ENCODE measurements at regions not wholly inside any gene's neighbourhood (a gene's known extent, or its start where the extent isn't known, plus 50 kb on each side); places are given as distances from the start of the nearest gene placed in this dataset.

GRCh38 chr9:26301659-26302058 lies 590.9 kb downstream of the CAAP1 start:
- ChIA-PET CTCF (no interaction called here), POLR2A (no interaction called here)
- no peak for TF ChIP-seq CTCF (IDR thresholded peaks at IDR 0.05)
- Mint-ChIP-seq H3K27me3 (no peaks in the 10 kb centered on the region), H3K9me3 (peaks cover 11% of the 10 kb centered on the region), H3K4me1 (ENCODE audit: low read depth) (no peaks in the 10 kb centered on the region), H3K4me3 (no peak overlapping the region), H3K27ac (no peak overlapping the region), H3K36me3 (ENCODE audit: low read depth) (no peaks in the 10 kb centered on the region)
- Histone ChIP-seq H3K27me3 (ENCODE audit: control insufficient read depth in 1 of 2, insufficient read depth in 2 of 2, low read length in 2 of 2) (no peaks in the 10 kb centered on the region), H3K27ac (ENCODE audit: low read depth in 1 of 2, low read length in 2 of 2) (no peak overlapping the region), H3K4me1 (ENCODE audit: insufficient read depth, low read length) (no peaks in the 10 kb centered on the region), H3K9me3 (ENCODE audit: control insufficient read depth in 1 of 2, insufficient read depth in 1 of 2, low read length in 2 of 2) (peaks cover 0 to 4% of the 10 kb centered on the region in 2 experiments), H3K4me3 (ENCODE audit: low read length) (no peak overlapping the region), H3K36me3 (ENCODE audit: insufficient read depth, low read length) (no peaks in the 10 kb centered on the region)
- intact Hi-C loops (cut with DNase I, micrococcal nuclease), result no loop called here
- DNase-seq (no peak), ATAC-seq (ENCODE audit: poor library complexity) (no peak)

- ChIA-PET CTCF (no interaction called here), POLR2A (no interaction called here)
- no peak for DNase-seq
- Mint-ChIP-seq H3K4me1 (ENCODE audit: low read depth) (no peaks in the 10 kb centered on the region), H3K27me3 (no peaks in the 10 kb centered on the region), H3K36me3 (ENCODE audit: low read depth) (no peaks in the 10 kb centered on the region), H3K27ac (no peak overlapping the region), H3K9me3 (peaks cover 10% of the 10 kb centered on the region), H3K4me3 (no peak overlapping the region)
- Histone ChIP-seq H3K36me3 (ENCODE audit: insufficient read depth, low read length) (no peaks in the 10 kb centered on the region), H3K4me1 (ENCODE audit: insufficient read depth, low read length) (no peaks in the 10 kb centered on the region), H3K27ac (ENCODE audit: low read depth in 1 of 2, low read length in 2 of 2) (no peak overlapping the region), H3K9me3 (ENCODE audit: control insufficient read depth in 1 of 2, insufficient read depth in 1 of 2, low read length in 2 of 2) (peaks cover 0 to 2% of the 10 kb centered on the region in 2 experiments), H3K4me3 (ENCODE audit: low read length) (no peak overlapping the region), H3K27me3 (ENCODE audit: control insufficient read depth in 1 of 2, insufficient read depth in 2 of 2, low read length in 2 of 2) (no peaks in the 10 kb centered on the region)
- no peak for ATAC-seq (ENCODE audit: poor library complexity)
- intact Hi-C loops (cut with DNase I, micrococcal nuclease), result no loop called here
- no peak for TF ChIP-seq CTCF (IDR thresholded peaks at IDR 0.05)
These were observed 591.6 kb downstream of the CAAP1 start for GRCh38 chr9:26301046-26301445.

- no peak for ATAC-seq (ENCODE audit: poor library complexity)
- intact Hi-C loops (cut with DNase I, micrococcal nuclease), result no loop called here
- DNase-seq, result no peak
- Mint-ChIP-seq H3K36me3 (ENCODE audit: low read depth) (no peaks in the 10 kb centered on the region), H3K9me3 (peaks cover 5% of the 10 kb centered on the region), H3K27ac (no peak overlapping the region), H3K4me3 (no peak overlapping the region), H3K4me1 (ENCODE audit: low read depth) (no peaks in the 10 kb centered on the region), H3K27me3 (no peaks in the 10 kb centered on the region)
- Histone ChIP-seq H3K36me3 (ENCODE audit: insufficient read depth, low read length) (no peaks in the 10 kb centered on the region), H3K27ac (ENCODE audit: low read depth in 1 of 2, low read length in 2 of 2) (no peak overlapping the region), H3K9me3 (ENCODE audit: control insufficient read depth in 1 of 2, insufficient read depth in 1 of 2, low read length in 2 of 2) (no peaks in the 10 kb centered on the region), H3K27me3 (ENCODE audit: control insufficient read depth in 1 of 2, insufficient read depth in 2 of 2, low read length in 2 of 2) (no peaks in the 10 kb centered on the region), H3K4me3 (ENCODE audit: low read length) (no peak overlapping the region), H3K4me1 (ENCODE audit: insufficient read depth, low read length) (no peaks in the 10 kb centered on the region)
- TF ChIP-seq CTCF (IDR thresholded peaks at IDR 0.05), result no peak
- ChIA-PET POLR2A (no interaction called here), CTCF (no interaction called here)
These were observed 595.6 kb downstream of the CAAP1 start for GRCh38 chr9:26296910-26297572.

All from CD4-positive, alpha-beta T cell (primary cell).